ENCODE measurements at regions not wholly inside any gene's neighbourhood (a gene's known extent, or its start where the extent isn't known, plus 50 kb on each side); places are given as distances from the start of the nearest gene placed in this dataset.

GRCh38 chrX:20374900-20375438, 108.3 kb upstream of the RPS6KA3 start:
- DNase-seq (ENCODE audit: low spot score), result no peak

GRCh38 chrX:20374450-20374849, 107.7 kb upstream of the RPS6KA3 start:
- DNase-seq (ENCODE audit: low spot score), result no peak

- DNase-seq (ENCODE audit: low spot score), result no peak
These were observed 106.4 kb upstream of the RPS6KA3 start for GRCh38 chrX:20373063-20373462.

- DNase-seq (ENCODE audit: low spot score), result no peak
These were observed 105.8 kb upstream of the RPS6KA3 start for GRCh38 chrX:20372533-20372932.

- no peak for DNase-seq (ENCODE audit: low spot score)
These were observed 102.8 kb upstream of the RPS6KA3 start for GRCh38 chrX:20369468-20369867.

GRCh38 chrX:20364238-20364637, 97.5 kb upstream of the RPS6KA3 start:
- no peak for DNase-seq (ENCODE audit: low spot score)

GRCh38 chrX:20363275-20363674, 96.6 kb upstream of the RPS6KA3 start:
- DNase-seq (ENCODE audit: low spot score), result no peak

- peak; percentile 24 for DNase-seq (ENCODE audit: low spot score)
These were observed 95.9 kb upstream of the RPS6KA3 start for GRCh38 chrX:20362268-20363267.

GRCh38 chrX:20361890-20362262, 95.2 kb upstream of the RPS6KA3 start:
- DNase-seq (ENCODE audit: low spot score), result no peak

GRCh38 chrX:20361081-20361889, 94.6 kb upstream of the RPS6KA3 start:
- no peak for DNase-seq (ENCODE audit: low spot score)

GRCh38 chrX:20355187-20355586, 88.5 kb upstream of the RPS6KA3 start:
- no peak for DNase-seq (ENCODE audit: low spot score)

- DNase-seq (ENCODE audit: low spot score), result no peak
These were observed 87.8 kb upstream of the RPS6KA3 start for GRCh38 chrX:20354505-20354904.

GRCh38 chrX:20352935-20353336, 86.2 kb upstream of the RPS6KA3 start:
- no peak for DNase-seq (ENCODE audit: low spot score)

- no peak for DNase-seq (ENCODE audit: low spot score)
These were observed 85.8 kb upstream of the RPS6KA3 start for GRCh38 chrX:20352504-20352903.

- no peak for DNase-seq (ENCODE audit: low spot score)
These were observed 83.9 kb upstream of the RPS6KA3 start for GRCh38 chrX:20350596-20350995.

GRCh38 chrX:20348139-20348538, 81.4 kb upstream of the RPS6KA3 start:
- DNase-seq (ENCODE audit: low spot score), result no peak

GRCh38 chrX:20347481-20347880, 80.8 kb upstream of the RPS6KA3 start:
- no peak for DNase-seq (ENCODE audit: low spot score)

GRCh38 chrX:20333672-20334071, 67.0 kb upstream of the RPS6KA3 start:
- DNase-seq (ENCODE audit: low spot score), result no peak

GRCh38 chrX:20330545-20330944, 63.8 kb upstream of the RPS6KA3 start:
- no peak for DNase-seq (ENCODE audit: low spot score)

GRCh38 chrX:20329435-20329834, 62.7 kb upstream of the RPS6KA3 start:
- no peak for DNase-seq (ENCODE audit: low spot score)

GRCh38 chrX:20325786-20326388, 59.2 kb upstream of the RPS6KA3 start:
- no peak for DNase-seq (ENCODE audit: low spot score)

- no peak for DNase-seq (ENCODE audit: low spot score)
These were observed 56.2 kb upstream of the RPS6KA3 start for GRCh38 chrX:20322887-20323286.

Measured in HuH-7 (cell line).